ENCODE measurements at regions not wholly inside any gene's neighbourhood (a gene's known extent, or its start where the extent isn't known, plus 50 kb on each side); places are given as distances from the start of the nearest gene placed in this dataset.

DNA sequence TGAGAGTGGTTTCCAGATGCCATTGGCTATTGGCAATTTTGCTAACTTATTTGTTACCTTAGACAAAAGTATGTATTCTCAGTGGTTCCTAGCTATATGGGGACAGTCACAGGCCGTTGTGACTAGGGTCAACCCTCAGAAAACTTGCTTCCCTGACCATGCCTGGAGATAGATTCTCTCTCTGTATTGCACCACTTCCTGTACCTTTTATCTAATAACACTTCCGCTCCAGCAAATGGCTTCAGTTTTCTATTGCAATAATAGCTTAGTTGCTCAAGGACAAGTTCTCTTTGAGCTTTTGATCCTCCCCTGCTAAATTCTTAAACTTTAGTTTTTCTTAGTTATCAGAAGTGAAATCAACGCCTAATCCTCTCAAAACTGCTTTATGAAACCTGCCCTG lies 338.0 kb downstream of the RMST start:
- Mint-ChIP-seq H3K9me3 (ENCODE audit: low read depth) (peaks cover 8% of the 10 kb centered on the region), H3K36me3 (ENCODE audit: low read depth) (no peaks in the 10 kb centered on the region), H3K27ac (ENCODE audit: unreplicated experiment) (no peak overlapping the region), H3K4me1 (ENCODE audit: low read depth) (no peaks in the 10 kb centered on the region), H3K27me3 (ENCODE audit: low read depth) (no peaks in the 10 kb centered on the region), H3K4me3 (ENCODE audit: unreplicated experiment) (no peak overlapping the region)
- DNase-seq (ENCODE audit: low spot score) = no peak
- TF ChIP-seq, protein P1, sequence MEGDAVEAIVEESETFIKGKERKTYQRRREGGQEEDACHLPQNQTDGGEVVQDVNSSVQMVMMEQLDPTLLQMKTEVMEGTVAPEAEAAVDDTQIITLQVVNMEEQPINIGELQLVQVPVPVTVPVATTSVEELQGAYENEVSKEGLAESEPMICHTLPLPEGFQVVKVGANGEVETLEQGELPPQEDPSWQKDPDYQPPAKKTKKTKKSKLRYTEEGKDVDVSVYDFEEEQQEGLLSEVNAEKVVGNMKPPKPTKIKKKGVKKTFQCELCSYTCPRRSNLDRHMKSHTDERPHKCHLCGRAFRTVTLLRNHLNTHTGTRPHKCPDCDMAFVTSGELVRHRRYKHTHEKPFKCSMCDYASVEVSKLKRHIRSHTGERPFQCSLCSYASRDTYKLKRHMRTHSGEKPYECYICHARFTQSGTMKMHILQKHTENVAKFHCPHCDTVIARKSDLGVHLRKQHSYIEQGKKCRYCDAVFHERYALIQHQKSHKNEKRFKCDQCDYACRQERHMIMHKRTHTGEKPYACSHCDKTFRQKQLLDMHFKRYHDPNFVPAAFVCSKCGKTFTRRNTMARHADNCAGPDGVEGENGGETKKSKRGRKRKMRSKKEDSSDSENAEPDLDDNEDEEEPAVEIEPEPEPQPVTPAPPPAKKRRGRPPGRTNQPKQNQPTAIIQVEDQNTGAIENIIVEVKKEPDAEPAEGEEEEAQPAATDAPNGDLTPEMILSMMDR (IDR thresholded peaks at IDR 0.05) = no peak

DNA sequence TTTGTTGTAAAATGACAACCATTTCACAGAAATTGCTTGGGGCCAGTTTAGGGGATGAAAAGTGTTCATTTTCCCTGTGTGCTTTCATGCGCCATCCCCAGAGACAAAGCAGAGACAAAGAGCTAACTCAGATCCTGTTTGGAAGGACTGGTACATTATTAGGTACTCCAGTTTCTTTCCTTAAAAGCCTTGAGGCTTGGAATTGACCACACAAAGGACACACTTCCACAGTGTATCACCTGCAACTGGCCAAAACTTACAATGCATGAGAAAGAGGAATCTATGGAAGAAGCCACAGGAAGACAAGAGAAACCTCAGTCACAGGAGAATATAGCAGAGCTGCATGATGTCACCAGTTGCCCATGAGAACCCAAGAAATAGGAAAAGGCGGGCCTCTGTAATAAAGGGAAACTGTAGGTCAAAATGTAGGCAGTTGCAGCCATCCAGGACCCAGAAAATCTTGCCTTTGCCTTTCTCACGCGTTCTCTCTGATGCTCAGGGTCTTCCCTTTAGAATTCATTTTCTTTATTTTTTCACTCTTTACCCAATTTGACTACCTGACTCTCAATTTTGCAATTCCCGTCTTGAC lies 339.0 kb downstream of the RMST start:
- Mint-ChIP-seq H3K9me3 (ENCODE audit: low read depth) (peaks cover 6% of the 10 kb centered on the region), H3K36me3 (ENCODE audit: low read depth) (no peaks in the 10 kb centered on the region), H3K4me1 (ENCODE audit: low read depth) (no peaks in the 10 kb centered on the region), H3K4me3 (ENCODE audit: unreplicated experiment) (no peak overlapping the region), H3K27ac (ENCODE audit: unreplicated experiment) (no peak overlapping the region), H3K27me3 (ENCODE audit: low read depth) (no peaks in the 10 kb centered on the region)
- no peak for DNase-seq (ENCODE audit: low spot score)
- TF ChIP-seq, protein P1 (IDR thresholded peaks at IDR 0.05) = no peak

DNA sequence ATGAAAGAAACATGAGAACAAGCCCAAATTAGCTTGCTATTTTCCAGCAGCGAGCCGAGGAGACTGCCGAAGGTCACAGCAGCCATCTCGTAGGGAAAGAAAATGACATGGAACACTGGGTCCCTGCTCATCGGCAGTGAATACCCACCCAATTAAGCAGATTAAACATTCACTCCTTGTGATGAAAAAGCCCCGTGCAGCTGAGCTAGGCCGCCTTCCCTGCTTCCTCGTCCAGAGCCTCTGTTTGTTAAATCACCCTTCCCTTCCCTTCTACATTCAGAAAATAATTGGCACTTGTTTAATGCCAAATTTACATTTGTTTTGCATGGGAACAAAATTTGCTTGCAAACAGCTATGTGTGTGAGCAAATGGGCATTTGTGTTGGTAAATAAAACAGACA lies 342.5 kb downstream of the RMST start:
- TF ChIP-seq, protein P1 (IDR thresholded peaks at IDR 0.05) = no peak
- Mint-ChIP-seq H3K9me3 (ENCODE audit: low read depth) (peaks cover 10% of the 10 kb centered on the region), H3K27ac (ENCODE audit: unreplicated experiment) (no peak overlapping the region), H3K4me3 (ENCODE audit: unreplicated experiment) (no peak overlapping the region), H3K4me1 (ENCODE audit: low read depth) (no peaks in the 10 kb centered on the region), H3K36me3 (ENCODE audit: low read depth) (no peaks in the 10 kb centered on the region), H3K27me3 (ENCODE audit: low read depth) (no peaks in the 10 kb centered on the region)
- no peak for DNase-seq (ENCODE audit: low spot score)

DNA sequence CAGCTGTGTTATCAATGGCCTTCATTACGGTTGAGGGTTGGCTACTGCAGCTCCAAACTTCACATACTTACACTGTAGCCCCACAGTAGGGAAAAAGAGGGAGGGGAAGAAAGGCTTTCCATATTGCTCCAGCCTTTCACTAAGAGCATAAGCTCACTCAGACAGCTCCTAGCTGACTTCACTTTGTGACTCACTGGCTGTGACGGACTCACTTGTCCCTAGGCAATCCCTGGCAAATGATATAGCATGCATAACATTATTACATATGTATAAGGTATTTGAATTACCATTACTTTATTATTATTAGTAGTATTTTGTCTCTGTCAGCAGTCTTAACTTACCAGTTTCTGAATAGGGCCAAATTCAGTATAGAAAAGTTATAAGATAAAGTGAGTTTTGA lies 350.7 kb downstream of the RMST start:
- no peak overlapping the region for H3K4me3 Mint-ChIP-seq (ENCODE audit: unreplicated experiment)
- H3K27me3 Mint-ChIP-seq (ENCODE audit: low read depth) = no peaks in the 10 kb centered on the region
- no peaks in the 10 kb centered on the region for H3K36me3 Mint-ChIP-seq (ENCODE audit: low read depth)
- H3K27ac Mint-ChIP-seq (ENCODE audit: unreplicated experiment) = no peak overlapping the region
- H3K4me1 Mint-ChIP-seq (ENCODE audit: low read depth) = no peaks in the 10 kb centered on the region
- DNase-seq (ENCODE audit: low spot score) = no peak
- H3K9me3 Mint-ChIP-seq (ENCODE audit: low read depth) = peaks cover 6% of the 10 kb centered on the region
- TF ChIP-seq, protein P1 (IDR thresholded peaks at IDR 0.05) = no peak

DNA sequence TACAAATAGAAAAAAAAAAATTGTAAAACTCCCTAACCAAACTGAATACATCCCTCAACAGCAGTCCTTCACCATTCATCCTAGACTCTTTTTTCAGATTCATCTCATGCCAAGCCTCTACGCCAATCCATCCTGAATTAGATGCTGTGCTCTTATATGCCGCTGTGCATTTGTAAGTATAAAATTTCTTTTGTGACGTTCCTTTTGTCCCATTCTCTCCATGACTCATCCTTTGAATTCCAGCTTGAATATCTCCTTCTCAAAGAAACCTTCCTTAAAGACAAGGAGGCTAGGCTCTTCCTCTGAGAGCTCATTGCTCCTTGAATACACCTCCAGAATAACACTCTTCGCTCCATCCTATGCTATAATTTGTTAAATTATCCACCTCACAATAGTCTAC lies 359.2 kb downstream of the RMST start:
- Mint-ChIP-seq H3K36me3 (ENCODE audit: low read depth) (no peaks in the 10 kb centered on the region), H3K4me1 (ENCODE audit: low read depth) (no peaks in the 10 kb centered on the region), H3K4me3 (ENCODE audit: unreplicated experiment) (no peak overlapping the region), H3K9me3 (ENCODE audit: low read depth) (no peaks in the 10 kb centered on the region), H3K27ac (ENCODE audit: unreplicated experiment) (no peak overlapping the region), H3K27me3 (ENCODE audit: low read depth) (no peaks in the 10 kb centered on the region)
- TF ChIP-seq, protein P1 (IDR thresholded peaks at IDR 0.05) = no peak
- DNase-seq (ENCODE audit: low spot score) = no peak
